H1 (cell line): ENCODE measurements at regions not wholly inside any gene's neighbourhood (a gene's known extent, or its start where the extent isn't known, plus 50 kb on each side); places are given as distances from the start of the nearest gene placed in this dataset.

Experiments
- ATF2 ChIP-seq: IDR thresholded peaks from 2 replicates; pipeline ENCODE4 v1.6.1; 2012; ENCODE audit warnings: low read length, inconsistent platforms
- ATF3 ChIP-seq: IDR thresholded peaks from 2 replicates; pipeline ENCODE4 v1.6.1; 2011; ENCODE audit warnings: low read depth, mild to moderate bottlenecking, low read length; ENCODE audit not compliant: insufficient read depth
- NRF1 ChIP-seq: IDR thresholded peaks from 2 replicates; pipeline ENCODE4 v1.6.1; 2011; ENCODE audit warnings: mild to moderate bottlenecking, low read depth, low read length, improper control_type of control experiment
- SP2 ChIP-seq: IDR thresholded peaks from 2 replicates; pipeline ENCODE4 v1.6.1; 2012; ENCODE audit warnings: mild to moderate bottlenecking, low read length, inconsistent platforms
- TAF1 ChIP-seq: IDR thresholded peaks from 2 replicates; pipeline ENCODE4 v1.6.1; 2011; ENCODE audit warnings: mild to moderate bottlenecking, low read depth, low read length
- TF ChIP-seq, protein P1 (sequence below): fragments of 300-600 bp; sonication (generic); IDR thresholded peaks from 2 replicates; pipeline ENCODE4 v1.7.1; 2012; ENCODE audit warnings: low read length, moderate library complexity, mild to moderate bottlenecking, inconsistent platforms; ENCODE audit not compliant: insufficient replicate concordance

- TF ChIP-seq, protein P1, sequence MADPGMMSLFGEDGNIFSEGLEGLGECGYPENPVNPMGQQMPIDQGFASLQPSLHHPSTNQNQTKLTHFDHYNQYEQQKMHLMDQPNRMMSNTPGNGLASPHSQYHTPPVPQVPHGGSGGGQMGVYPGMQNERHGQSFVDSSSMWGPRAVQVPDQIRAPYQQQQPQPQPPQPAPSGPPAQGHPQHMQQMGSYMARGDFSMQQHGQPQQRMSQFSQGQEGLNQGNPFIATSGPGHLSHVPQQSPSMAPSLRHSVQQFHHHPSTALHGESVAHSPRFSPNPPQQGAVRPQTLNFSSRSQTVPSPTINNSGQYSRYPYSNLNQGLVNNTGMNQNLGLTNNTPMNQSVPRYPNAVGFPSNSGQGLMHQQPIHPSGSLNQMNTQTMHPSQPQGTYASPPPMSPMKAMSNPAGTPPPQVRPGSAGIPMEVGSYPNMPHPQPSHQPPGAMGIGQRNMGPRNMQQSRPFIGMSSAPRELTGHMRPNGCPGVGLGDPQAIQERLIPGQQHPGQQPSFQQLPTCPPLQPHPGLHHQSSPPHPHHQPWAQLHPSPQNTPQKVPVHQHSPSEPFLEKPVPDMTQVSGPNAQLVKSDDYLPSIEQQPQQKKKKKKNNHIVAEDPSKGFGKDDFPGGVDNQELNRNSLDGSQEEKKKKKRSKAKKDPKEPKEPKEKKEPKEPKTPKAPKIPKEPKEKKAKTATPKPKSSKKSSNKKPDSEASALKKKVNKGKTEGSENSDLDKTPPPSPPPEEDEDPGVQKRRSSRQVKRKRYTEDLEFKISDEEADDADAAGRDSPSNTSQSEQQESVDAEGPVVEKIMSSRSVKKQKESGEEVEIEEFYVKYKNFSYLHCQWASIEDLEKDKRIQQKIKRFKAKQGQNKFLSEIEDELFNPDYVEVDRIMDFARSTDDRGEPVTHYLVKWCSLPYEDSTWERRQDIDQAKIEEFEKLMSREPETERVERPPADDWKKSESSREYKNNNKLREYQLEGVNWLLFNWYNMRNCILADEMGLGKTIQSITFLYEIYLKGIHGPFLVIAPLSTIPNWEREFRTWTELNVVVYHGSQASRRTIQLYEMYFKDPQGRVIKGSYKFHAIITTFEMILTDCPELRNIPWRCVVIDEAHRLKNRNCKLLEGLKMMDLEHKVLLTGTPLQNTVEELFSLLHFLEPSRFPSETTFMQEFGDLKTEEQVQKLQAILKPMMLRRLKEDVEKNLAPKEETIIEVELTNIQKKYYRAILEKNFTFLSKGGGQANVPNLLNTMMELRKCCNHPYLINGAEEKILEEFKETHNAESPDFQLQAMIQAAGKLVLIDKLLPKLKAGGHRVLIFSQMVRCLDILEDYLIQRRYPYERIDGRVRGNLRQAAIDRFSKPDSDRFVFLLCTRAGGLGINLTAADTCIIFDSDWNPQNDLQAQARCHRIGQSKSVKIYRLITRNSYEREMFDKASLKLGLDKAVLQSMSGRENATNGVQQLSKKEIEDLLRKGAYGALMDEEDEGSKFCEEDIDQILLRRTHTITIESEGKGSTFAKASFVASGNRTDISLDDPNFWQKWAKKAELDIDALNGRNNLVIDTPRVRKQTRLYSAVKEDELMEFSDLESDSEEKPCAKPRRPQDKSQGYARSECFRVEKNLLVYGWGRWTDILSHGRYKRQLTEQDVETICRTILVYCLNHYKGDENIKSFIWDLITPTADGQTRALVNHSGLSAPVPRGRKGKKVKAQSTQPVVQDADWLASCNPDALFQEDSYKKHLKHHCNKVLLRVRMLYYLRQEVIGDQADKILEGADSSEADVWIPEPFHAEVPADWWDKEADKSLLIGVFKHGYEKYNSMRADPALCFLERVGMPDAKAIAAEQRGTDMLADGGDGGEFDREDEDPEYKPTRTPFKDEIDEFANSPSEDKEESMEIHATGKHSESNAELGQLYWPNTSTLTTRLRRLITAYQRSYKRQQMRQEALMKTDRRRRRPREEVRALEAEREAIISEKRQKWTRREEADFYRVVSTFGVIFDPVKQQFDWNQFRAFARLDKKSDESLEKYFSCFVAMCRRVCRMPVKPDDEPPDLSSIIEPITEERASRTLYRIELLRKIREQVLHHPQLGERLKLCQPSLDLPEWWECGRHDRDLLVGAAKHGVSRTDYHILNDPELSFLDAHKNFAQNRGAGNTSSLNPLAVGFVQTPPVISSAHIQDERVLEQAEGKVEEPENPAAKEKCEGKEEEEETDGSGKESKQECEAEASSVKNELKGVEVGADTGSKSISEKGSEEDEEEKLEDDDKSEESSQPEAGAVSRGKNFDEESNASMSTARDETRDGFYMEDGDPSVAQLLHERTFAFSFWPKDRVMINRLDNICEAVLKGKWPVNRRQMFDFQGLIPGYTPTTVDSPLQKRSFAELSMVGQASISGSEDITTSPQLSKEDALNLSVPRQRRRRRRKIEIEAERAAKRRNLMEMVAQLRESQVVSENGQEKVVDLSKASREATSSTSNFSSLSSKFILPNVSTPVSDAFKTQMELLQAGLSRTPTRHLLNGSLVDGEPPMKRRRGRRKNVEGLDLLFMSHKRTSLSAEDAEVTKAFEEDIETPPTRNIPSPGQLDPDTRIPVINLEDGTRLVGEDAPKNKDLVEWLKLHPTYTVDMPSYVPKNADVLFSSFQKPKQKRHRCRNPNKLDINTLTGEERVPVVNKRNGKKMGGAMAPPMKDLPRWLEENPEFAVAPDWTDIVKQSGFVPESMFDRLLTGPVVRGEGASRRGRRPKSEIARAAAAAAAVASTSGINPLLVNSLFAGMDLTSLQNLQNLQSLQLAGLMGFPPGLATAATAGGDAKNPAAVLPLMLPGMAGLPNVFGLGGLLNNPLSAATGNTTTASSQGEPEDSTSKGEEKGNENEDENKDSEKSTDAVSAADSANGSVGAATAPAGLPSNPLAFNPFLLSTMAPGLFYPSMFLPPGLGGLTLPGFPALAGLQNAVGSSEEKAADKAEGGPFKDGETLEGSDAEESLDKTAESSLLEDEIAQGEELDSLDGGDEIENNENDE = no peak
- no peak for TF ChIP-seq NRF1
- no peak for TF ChIP-seq SP2
- no peak for TF ChIP-seq ATF3
- TF ChIP-seq ATF2 = no peak
- TF ChIP-seq TAF1 = no peak
Measured at GRCh38 chr9:86718388-86719049, 228.8 kb downstream of the GAS1 start (continued).
